SH-SY5Y (cell line): ENCODE measurements at regions not wholly inside any gene's neighbourhood (a gene's known extent, or its start where the extent isn't known, plus 50 kb on each side); places are given as distances from the start of the nearest gene placed in this dataset.

Source experiments
- GATA2 ChIP-seq: IDR thresholded peaks from 2 replicates; pipeline ENCODE4 v1.6.1; 2011; ENCODE audit warnings: mild to moderate bottlenecking, low read depth, low read length
- GATA3 ChIP-seq: IDR thresholded peaks from 2 replicates; pipeline ENCODE4 v1.6.1; 2011; ENCODE audit warnings: low read depth, mild to moderate bottlenecking, low read length, moderate library complexity

DNA sequence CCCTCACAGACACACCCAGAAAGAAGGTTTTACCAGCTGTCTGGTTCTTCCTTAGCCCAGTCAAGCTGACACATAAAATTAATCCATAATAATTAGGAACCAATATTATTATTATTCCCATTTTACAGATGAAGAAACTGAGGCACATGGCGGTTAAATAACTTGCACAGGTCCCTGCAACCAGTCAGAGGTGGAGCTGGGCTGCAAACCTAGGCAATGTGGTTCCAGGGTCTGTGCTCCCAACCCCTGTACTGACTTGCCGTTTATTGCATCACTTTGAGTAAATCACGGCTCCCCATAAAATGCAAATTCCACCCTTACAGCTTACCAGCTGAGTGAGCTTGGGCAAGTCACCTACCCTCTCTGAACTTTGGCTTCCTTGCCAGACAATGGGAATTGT lies 179.2 kb upstream of the POU3F1 start:
- TF ChIP-seq GATA3 (no peak), GATA2 (no peak)
